Liver (tissue), 8 donors: ENCODE measurements at regions not wholly inside any gene's neighbourhood (a gene's known extent, or its start where the extent isn't known, plus 50 kb on each side); places are given as distances from the start of the nearest gene placed in this dataset.

Source experiments
- DNase-seq: peaks from one replicate; pipeline ENCODE4 v3.0.0-alpha.2; 2017; ENCODE audit warnings: low spot score
- H3K27ac ChIP-seq, 2 donors: one replicate each; pipeline ENCODE4 v1.7.0; 2013; ENCODE audit warnings: inconsistent platforms in 2 of 2, low read length in 2 of 2, control low read depth in 1 of 2, low read depth in 1 of 2, mild to moderate bottlenecking in 1 of 2
- H3K27me3 ChIP-seq, 4 donors: one replicate each; pipeline versions ENCODE4 v1.6.1 to v1.7.0; 2013; ENCODE audit warnings: low read length in 3 of 4, inconsistent platforms in 1 of 4, mild to moderate bottlenecking in 1 of 4, moderate library complexity in 1 of 4; ENCODE audit not compliant: control insufficient read depth in 4 of 4, insufficient read depth in 4 of 4
- H3K36me3 ChIP-seq, 4 donors: one replicate each; pipeline versions ENCODE4 v1.6.1 to v1.7.0; 2013; ENCODE audit warnings: low read length in 3 of 4, mild to moderate bottlenecking in 3 of 4, low read depth in 1 of 4, moderate library complexity in 1 of 4; ENCODE audit not compliant: control insufficient read depth in 4 of 4, insufficient read depth in 3 of 4
- H3K4me1 ChIP-seq, 4 donors: one replicate each; pipeline versions ENCODE4 v1.6.1 to v1.7.0; 2013; ENCODE audit warnings: low read length in 3 of 4, mild to moderate bottlenecking in 3 of 4, moderate library complexity in 1 of 4; ENCODE audit not compliant: control insufficient read depth in 4 of 4, insufficient read depth in 4 of 4
- H3K4me3 ChIP-seq, 3 donors: one replicate each; pipeline versions ENCODE4 v1.6.1 to v1.7.0; 2013; ENCODE audit warnings: low read length in 3 of 3, control low read depth in 1 of 3, low read depth in 1 of 3, mild to moderate bottlenecking in 1 of 3
- H3K9ac ChIP-seq, 2 donors: one replicate each; pipeline ENCODE4 v1.7.0; 2013; ENCODE audit warnings: low read length in 2 of 2, mild to moderate bottlenecking in 2 of 2, moderate library complexity in 2 of 2, control low read depth in 1 of 2, low read depth in 1 of 2
- H3K9me3 ChIP-seq, 4 donors: one replicate each; pipeline versions ENCODE4 v1.6.1 to v1.7.0; 2013; ENCODE audit warnings: low read length in 3 of 4; ENCODE audit not compliant: control insufficient read depth in 4 of 4
- EGR1 ChIP-seq, 2 donors: IDR thresholded peaks; 2 replicates each; pipeline ENCODE4 v1.6.1; 2016 to 2018; ENCODE audit warnings: antibody characterized with exemption in 2 of 2, low read depth in 2 of 2
- FOXA1 ChIP-seq: IDR thresholded peaks from 2 replicates; pipeline ENCODE4 v1.6.1; 2016; ENCODE audit warnings: antibody characterized with exemption
- FOXA2 ChIP-seq: IDR thresholded peaks from 2 replicates; pipeline ENCODE4 v1.6.1; 2016; ENCODE audit warnings: antibody characterized with exemption
- GABPA ChIP-seq, 2 donors: IDR thresholded peaks in 1 of 2; conservative IDR thresholded peaks in 1 of 2; 2 replicates each; pipeline ENCODE4 v1.6.1; 2016; ENCODE audit warnings: antibody characterized with exemption in 2 of 2, mild to moderate bottlenecking in 1 of 2, moderate library complexity in 1 of 2
- HNF4A ChIP-seq, 2 donors: conservative IDR thresholded peaks; 2 replicates each; pipeline ENCODE4 v1.6.1; 2016; ENCODE audit warnings: antibody characterized with exemption in 2 of 2, mild to moderate bottlenecking in 2 of 2
- HNF4G ChIP-seq: IDR thresholded peaks from 2 replicates; pipeline ENCODE4 v1.6.1; 2016; ENCODE audit warnings: antibody characterized with exemption
- JUND ChIP-seq, 2 donors: IDR thresholded peaks; 2 replicates each; pipeline ENCODE4 v1.6.1; 2016; ENCODE audit warnings: antibody characterized with exemption in 2 of 2
- NR2F2 ChIP-seq: IDR thresholded peaks from 2 replicates; pipeline ENCODE4 v1.6.1; 2016; ENCODE audit warnings: antibody characterized with exemption
- RAD21 ChIP-seq, 2 donors: IDR thresholded peaks; 2 replicates each; pipeline ENCODE4 v1.6.1; 2016; ENCODE audit warnings: antibody characterized with exemption in 2 of 2, mild to moderate bottlenecking in 2 of 2
- RXRA ChIP-seq, 2 donors: IDR thresholded peaks; 2 replicates each; pipeline ENCODE4 v1.6.1; 2017 to 2018; ENCODE audit warnings: antibody characterized with exemption in 2 of 2, mild to moderate bottlenecking in 1 of 2
- SP1 ChIP-seq: IDR thresholded peaks from 2 replicates; pipeline ENCODE4 v1.6.1; 2018; ENCODE audit warnings: antibody characterized with exemption, mild to moderate bottlenecking
- TAF1 ChIP-seq: conservative IDR thresholded peaks from 2 replicates; pipeline ENCODE4 v1.6.1; 2016; ENCODE audit warnings: antibody characterized with exemption, mild to moderate bottlenecking
- WGBS: extraction: QIAGEN DNeasy Blood & Tissue Kit; methylation state at CpG from one replicate; pipeline ENCODE4 v1.1.7; 2013; 5-methylcytosine and 5-hydroxymethylcytosine counted together
- TF ChIP-seq, protein P1 (sequence below): fragments of 150-350 bp; IDR thresholded peaks from 2 replicates; pipeline ENCODE4 v1.5.1; 2017; ENCODE audit warnings: improper control_type of control experiment, low read depth, low read length; ENCODE audit not compliant: missing input control
- TF ChIP-seq, protein P2 (sequence below): IDR thresholded peaks from 2 replicates; pipeline ENCODE4 v1.6.1; 2016; ENCODE audit warnings: antibody characterized with exemption
- TF ChIP-seq, protein P3 (sequence below): IDR thresholded peaks from 2 replicates; pipeline ENCODE4 v1.6.1; 2016; ENCODE audit warnings: antibody characterized with exemption, mild to moderate bottlenecking
- TF ChIP-seq, protein P4 (sequence below): IDR thresholded peaks from 2 replicates; pipeline ENCODE4 v1.6.1; 2016; ENCODE audit warnings: antibody characterized with exemption
- TF ChIP-seq, protein P5 (sequence below): IDR thresholded peaks from 2 replicates; pipeline ENCODE4 v1.6.1; 2016; ENCODE audit warnings: antibody characterized with exemption
- donor health status: healthy.
- donor health status: healthy.
- donor health status: healthy.
- donor health status: healthy.
- donor health status: healthy.

DNA sequence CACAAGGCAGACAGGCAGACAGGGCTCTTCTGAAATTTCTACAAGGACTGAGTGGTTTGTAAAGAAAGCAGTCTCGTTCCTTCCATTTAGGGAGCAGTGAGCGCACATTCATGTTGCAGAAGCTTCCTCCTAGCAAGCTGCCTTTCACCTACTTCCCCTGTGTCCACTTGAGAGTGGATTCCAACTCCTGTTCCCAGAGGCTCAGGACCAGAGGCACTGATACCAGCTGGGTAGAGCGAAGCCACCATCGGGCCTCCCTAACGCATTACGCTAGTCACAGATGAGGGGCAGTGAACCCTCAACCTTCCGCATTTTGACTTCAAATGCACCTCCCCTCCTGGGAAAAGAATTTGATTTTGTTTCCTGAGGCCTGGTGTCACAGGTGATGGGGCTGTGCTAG is 215.8 kb downstream of the SIPA1L2 start:
- no peak overlapping the region for H3K9ac ChIP-seq
- no peak overlapping the region for H3K4me3 ChIP-seq
- no peak overlapping the region for H3K27ac ChIP-seq
- TF ChIP-seq, protein P1, sequence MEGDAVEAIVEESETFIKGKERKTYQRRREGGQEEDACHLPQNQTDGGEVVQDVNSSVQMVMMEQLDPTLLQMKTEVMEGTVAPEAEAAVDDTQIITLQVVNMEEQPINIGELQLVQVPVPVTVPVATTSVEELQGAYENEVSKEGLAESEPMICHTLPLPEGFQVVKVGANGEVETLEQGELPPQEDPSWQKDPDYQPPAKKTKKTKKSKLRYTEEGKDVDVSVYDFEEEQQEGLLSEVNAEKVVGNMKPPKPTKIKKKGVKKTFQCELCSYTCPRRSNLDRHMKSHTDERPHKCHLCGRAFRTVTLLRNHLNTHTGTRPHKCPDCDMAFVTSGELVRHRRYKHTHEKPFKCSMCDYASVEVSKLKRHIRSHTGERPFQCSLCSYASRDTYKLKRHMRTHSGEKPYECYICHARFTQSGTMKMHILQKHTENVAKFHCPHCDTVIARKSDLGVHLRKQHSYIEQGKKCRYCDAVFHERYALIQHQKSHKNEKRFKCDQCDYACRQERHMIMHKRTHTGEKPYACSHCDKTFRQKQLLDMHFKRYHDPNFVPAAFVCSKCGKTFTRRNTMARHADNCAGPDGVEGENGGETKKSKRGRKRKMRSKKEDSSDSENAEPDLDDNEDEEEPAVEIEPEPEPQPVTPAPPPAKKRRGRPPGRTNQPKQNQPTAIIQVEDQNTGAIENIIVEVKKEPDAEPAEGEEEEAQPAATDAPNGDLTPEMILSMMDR: no peak
- TF ChIP-seq GABPA (IDR thresholded peaks at IDR 0.05 in 1 of 2, conservative IDR thresholded peaks at IDR 0.05 in 1 of 2): no peak
- TF ChIP-seq, protein P2, sequence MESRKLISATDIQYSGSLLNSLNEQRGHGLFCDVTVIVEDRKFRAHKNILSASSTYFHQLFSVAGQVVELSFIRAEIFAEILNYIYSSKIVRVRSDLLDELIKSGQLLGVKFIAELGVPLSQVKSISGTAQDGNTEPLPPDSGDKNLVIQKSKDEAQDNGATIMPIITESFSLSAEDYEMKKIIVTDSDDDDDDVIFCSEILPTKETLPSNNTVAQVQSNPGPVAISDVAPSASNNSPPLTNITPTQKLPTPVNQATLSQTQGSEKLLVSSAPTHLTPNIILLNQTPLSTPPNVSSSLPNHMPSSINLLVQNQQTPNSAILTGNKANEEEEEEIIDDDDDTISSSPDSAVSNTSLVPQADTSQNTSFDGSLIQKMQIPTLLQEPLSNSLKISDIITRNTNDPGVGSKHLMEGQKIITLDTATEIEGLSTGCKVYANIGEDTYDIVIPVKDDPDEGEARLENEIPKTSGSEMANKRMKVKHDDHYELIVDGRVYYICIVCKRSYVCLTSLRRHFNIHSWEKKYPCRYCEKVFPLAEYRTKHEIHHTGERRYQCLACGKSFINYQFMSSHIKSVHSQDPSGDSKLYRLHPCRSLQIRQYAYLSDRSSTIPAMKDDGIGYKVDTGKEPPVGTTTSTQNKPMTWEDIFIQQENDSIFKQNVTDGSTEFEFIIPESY: no peak
- TF ChIP-seq RXRA (IDR thresholded peaks at IDR 0.05): no peak
- TF ChIP-seq, protein P3, sequence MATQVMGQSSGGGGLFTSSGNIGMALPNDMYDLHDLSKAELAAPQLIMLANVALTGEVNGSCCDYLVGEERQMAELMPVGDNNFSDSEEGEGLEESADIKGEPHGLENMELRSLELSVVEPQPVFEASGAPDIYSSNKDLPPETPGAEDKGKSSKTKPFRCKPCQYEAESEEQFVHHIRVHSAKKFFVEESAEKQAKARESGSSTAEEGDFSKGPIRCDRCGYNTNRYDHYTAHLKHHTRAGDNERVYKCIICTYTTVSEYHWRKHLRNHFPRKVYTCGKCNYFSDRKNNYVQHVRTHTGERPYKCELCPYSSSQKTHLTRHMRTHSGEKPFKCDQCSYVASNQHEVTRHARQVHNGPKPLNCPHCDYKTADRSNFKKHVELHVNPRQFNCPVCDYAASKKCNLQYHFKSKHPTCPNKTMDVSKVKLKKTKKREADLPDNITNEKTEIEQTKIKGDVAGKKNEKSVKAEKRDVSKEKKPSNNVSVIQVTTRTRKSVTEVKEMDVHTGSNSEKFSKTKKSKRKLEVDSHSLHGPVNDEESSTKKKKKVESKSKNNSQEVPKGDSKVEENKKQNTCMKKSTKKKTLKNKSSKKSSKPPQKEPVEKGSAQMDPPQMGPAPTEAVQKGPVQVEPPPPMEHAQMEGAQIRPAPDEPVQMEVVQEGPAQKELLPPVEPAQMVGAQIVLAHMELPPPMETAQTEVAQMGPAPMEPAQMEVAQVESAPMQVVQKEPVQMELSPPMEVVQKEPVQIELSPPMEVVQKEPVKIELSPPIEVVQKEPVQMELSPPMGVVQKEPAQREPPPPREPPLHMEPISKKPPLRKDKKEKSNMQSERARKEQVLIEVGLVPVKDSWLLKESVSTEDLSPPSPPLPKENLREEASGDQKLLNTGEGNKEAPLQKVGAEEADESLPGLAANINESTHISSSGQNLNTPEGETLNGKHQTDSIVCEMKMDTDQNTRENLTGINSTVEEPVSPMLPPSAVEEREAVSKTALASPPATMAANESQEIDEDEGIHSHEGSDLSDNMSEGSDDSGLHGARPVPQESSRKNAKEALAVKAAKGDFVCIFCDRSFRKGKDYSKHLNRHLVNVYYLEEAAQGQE: no peak
- no peak for TF ChIP-seq FOXA1
- TF ChIP-seq FOXA2: no peak
- no peak for TF ChIP-seq SP1
- TF ChIP-seq, protein P4, sequence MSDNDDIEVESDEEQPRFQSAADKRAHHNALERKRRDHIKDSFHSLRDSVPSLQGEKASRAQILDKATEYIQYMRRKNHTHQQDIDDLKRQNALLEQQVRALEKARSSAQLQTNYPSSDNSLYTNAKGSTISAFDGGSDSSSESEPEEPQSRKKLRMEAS: no peak
- no peak for TF ChIP-seq NR2F2
- TF ChIP-seq HNF4A (conservative IDR thresholded peaks at IDR 0.05): no peak
- TF ChIP-seq, protein P5, sequence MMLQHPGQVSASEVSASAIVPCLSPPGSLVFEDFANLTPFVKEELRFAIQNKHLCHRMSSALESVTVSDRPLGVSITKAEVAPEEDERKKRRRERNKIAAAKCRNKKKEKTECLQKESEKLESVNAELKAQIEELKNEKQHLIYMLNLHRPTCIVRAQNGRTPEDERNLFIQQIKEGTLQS: no peak
- no peak for TF ChIP-seq TAF1
- TF ChIP-seq JUND (IDR thresholded peaks at IDR 0.05): no peak
- no peak for TF ChIP-seq RAD21 (IDR thresholded peaks at IDR 0.05)
- H3K9me3 ChIP-seq: peaks cover 0 to 4% (median 2%) of the 10 kb centered on the region in 4 donors
- no peaks in the 10 kb centered on the region for H3K4me1 ChIP-seq
- 96% methylated on average over 7 of the region's 7 CpGs for WGBS
- H3K27me3 ChIP-seq: no peaks in the 10 kb centered on the region
- DNase-seq: no peak
- H3K36me3 ChIP-seq: peaks cover 1 to 11% (median 3%) of the 10 kb centered on the region in 4 donors

DNA sequence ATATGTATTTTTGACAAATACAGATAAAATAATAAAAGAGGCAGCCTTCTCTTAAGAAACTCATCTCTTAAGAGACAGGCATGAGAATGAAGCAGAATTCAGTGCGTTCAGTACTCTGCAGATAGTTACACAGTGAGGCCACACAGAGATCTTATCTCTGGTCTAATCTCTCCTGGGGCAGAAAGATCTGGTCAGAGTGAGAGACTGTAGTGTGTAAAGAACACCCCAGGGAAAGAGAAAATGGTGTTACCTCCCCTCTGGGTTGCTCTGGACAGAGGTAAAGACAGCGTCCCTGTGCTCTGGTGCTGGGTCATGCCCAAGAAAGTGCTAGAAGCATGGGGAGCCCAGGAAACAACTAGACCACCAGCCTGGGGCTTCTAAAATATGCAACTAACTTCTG is 216.3 kb downstream of the SIPA1L2 start:
- no peaks in the 10 kb centered on the region for H3K4me1 ChIP-seq
- peaks cover 1 to 11% (median 3%) of the 10 kb centered on the region in 4 donors for H3K36me3 ChIP-seq
- no peak overlapping the region for H3K4me3 ChIP-seq
- no peaks in the 10 kb centered on the region for H3K27me3 ChIP-seq
- no peak overlapping the region for H3K27ac ChIP-seq
- WGBS: 89% methylated on average over 2 of the region's 2 CpGs
- H3K9me3 ChIP-seq: peaks cover 0 to 4% (median 2%) of the 10 kb centered on the region in 4 donors
- no peak for DNase-seq
- H3K9ac ChIP-seq: no peak overlapping the region
- TF ChIP-seq EGR1 (IDR thresholded peaks at IDR 0.05; ENCODE audit: low read depth in 2 of 2): no peak
- TF ChIP-seq RXRA (IDR thresholded peaks at IDR 0.05): no peak
- no peak for TF ChIP-seq TAF1
- TF ChIP-seq, protein P3: no peak
- TF ChIP-seq, protein P2: no peak
- no peak for TF ChIP-seq GABPA (IDR thresholded peaks at IDR 0.05 in 1 of 2, conservative IDR thresholded peaks at IDR 0.05 in 1 of 2)
- TF ChIP-seq, protein P5: no peak
- no peak for TF ChIP-seq HNF4G
